ENCODE measurements at regions not wholly inside any gene's neighbourhood (a gene's known extent, or its start where the extent isn't known, plus 50 kb on each side); places are given as distances from the start of the nearest gene placed in this dataset.
"Not testable (repeated sequence)": the region's sequence is repeated elsewhere in the genome, so short reads cannot be mapped to it uniquely, and the experiment has no call there.

- no peak for DNase-seq (ENCODE audit: low read depth in 2 of 3, low spot score in 2 of 3)
Measured at GRCh38 chr2:106010818-106011355, 183.2 kb downstream of the UXS1 start.

DNA sequence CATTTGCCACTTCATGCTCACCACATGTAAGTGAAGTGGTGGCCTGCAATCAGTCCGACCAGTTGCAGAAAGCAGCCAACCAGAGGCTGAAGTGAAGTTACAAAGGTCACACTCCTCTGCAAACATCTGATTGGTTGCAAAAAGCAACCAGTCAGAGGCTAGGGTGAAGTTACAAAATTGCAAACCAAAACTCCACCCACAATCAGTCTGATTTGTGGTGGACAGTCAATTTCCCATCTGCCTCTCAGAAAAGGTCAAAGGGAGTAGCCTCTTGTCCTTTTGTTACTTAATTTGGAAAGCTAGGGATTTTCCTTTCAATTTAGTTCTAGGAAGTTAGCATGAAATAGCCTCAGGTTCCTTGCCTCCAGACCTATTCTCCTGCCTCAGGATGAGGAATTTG lies 185.0 kb downstream of the UXS1 start:
- DNase-seq (ENCODE audit: low read depth in 2 of 3, low spot score in 2 of 3): no peak

DNA sequence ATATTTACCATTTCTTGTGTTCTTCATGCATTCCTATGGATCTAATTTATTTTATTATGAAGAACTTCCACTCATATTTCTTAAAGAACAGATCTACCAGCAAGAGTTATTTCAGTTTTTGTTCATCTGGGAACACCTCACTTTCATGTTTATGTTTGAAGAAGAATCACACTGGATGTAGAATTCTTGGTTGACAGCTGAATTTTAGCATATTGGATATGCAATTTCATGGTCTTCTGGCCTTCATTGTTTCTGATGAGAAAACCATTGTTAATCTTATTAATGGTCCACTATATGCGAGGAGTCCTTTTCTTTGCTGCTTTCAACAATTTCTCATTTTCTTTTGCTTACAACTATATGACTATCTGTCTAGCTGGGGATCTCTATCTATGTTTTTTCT lies 189.2 kb downstream of the UXS1 start:
- peak in 1 of 3 donors; percentile 52 for DNase-seq (ENCODE audit: low read depth in 2 of 3, low spot score in 2 of 3)

DNA sequence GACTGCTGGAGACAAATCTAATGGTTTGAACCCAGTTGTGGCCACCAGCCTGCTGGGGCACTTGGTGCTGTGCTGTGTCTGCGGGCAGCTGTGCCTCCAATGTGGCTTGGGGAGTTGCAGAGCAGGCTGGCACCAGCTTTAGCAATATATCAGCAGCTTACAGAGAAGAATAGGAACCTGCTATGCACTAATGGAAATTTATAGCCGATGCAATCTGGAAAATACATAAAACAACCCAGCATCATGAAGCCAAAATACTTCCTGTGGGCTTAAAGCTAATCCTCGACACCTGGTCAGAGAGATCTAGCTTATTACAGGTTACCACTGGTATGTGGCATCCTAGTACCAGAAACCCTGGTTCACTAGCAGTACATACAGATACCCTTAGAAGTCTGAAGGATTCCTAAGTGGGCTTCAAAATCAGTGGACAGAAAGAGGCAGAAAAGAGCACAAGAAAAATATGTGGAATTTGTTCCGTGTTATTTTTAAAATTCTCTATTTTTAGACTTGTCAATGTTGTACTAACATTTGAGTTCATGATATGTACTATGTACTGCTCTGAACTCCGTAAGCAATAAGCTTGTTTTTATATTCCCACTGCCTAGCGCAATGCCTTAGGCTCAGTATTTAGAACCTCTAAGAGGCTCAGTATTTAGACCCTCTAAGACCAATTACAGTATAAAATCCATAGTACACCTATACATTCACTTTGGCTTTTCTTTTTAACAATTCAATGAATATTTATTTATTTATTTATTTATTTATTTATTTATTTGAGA lies 194.7 kb downstream of the UXS1 start:
- no peak for DNase-seq (ENCODE audit: low read depth in 2 of 3, low spot score in 2 of 3)

DNA sequence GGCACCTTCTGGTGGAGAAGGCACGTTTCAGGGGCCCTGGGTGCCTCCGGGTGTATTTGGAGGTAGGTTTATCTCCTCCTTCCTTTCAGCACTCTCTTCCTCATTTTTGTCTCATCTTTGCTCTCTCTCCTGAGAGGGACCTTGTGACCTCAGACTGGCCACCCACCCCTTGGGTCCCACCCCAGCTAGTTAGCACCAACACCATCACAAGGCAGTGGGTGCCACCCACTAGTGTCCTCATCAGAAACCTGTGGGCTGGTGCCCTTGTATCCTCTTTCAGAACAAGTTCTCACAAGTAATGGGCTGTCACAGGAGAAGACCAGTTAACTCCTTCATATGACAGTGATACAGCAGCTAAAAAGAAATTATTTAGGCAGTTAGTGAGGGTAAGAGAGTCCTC lies 196.4 kb downstream of the UXS1 start:
- no peak for DNase-seq (ENCODE audit: low read depth in 2 of 3, low spot score in 2 of 3)

DNA sequence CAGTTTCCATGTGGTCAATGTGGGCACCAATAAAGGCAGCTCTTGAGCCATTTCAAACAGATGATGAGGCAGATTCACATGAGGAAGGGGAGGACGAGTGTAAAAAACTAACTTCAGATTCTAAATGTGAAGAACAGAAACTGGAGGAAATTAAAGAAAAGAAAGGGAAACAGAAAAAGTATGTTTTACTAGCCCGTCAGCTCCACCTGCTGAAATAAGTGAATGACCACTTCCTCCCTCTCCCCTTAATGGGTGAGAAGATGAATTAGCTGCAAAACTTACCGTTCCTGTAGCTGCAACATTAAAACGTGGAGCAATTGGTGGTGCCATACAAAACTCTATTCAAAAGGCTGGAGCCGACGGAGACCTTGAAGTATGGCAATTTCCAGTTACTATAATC lies 203.5 kb downstream of the UXS1 start:
- DNase-seq (ENCODE audit: low read depth in 2 of 3, low spot score in 2 of 3): no peak

GRCh38 chr2:105989803-105990202 lies 204.3 kb downstream of the UXS1 start:
- DNase-seq (ENCODE audit: low read depth in 2 of 3, low spot score in 2 of 3): not testable (repeated sequence)

DNA sequence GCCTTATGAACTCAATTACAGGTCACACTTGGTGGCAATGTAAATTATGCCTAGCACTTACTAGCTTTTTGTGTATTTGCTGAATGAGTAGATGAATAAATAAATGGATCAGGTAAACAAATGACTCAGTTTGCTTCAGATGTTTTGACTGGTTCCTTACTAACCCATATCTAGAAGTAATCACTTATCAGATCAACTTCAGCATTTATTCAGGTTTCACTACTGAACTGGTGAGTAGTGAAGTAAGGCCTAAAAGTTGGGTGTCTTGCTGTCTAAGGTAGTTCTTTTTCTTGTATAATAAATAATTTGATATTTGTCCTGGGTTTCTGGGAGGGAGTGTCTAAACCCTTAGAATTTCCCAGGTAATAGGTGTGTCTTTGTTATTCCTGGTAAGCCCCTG lies 205.0 kb downstream of the UXS1 start:
- DNase-seq (ENCODE audit: low read depth in 2 of 3, low spot score in 2 of 3): no peak

- no peak for DNase-seq (ENCODE audit: low read depth in 2 of 3, low spot score in 2 of 3)
Measured at GRCh38 chr2:105977807-105978206, 216.3 kb downstream of the UXS1 start.

DNA sequence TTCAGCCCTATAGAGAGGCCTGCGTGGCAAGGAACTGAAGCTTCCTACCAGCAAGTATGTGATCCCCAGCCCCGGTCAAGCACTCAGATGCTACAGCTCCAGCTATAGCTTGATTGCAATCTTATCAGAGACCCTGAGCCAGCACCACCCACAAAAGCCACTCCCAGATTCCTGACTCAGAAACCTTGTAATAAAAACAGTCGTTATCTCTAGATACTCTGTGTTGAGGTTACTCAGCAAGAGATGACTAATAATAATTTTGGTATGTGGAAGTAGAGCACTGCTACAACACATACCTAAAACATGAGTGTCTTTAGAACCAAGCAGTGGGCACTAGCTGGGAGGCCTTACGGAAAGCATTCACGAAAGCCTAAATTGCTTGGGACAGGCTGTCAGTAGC lies 216.9 kb downstream of the UXS1 start:
- no peak for DNase-seq (ENCODE audit: low read depth in 2 of 3, low spot score in 2 of 3)

- no peak for DNase-seq (ENCODE audit: low read depth in 2 of 3, low spot score in 2 of 3)
Measured at GRCh38 chr2:105974812-105975211, 219.3 kb downstream of the UXS1 start.

- DNase-seq (ENCODE audit: low read depth in 2 of 3, low spot score in 2 of 3): no peak
Measured at GRCh38 chr2:105972927-105973326, 221.2 kb downstream of the UXS1 start.

DNA sequence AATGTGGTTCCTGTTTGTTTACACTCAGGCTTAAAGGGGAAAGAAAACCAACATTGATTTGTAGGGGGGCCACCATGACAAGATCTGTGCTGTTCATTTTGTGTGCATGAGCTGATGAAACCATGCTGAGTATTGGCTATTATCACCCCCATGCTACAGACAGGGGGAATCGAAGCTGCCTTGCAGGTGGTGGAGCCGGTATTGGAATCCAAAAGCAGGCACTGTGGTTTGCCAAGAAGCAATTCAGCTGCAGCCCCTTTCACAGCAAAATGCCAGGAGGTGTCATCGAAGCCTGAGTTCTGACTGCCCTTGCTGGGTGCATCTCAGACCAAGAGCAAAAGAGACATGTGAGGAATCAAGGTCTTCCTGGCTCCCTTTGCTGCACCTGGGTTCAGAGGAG lies 221.9 kb downstream of the UXS1 start:
- DNase-seq (ENCODE audit: low read depth in 2 of 3, low spot score in 2 of 3): no peak

DNA sequence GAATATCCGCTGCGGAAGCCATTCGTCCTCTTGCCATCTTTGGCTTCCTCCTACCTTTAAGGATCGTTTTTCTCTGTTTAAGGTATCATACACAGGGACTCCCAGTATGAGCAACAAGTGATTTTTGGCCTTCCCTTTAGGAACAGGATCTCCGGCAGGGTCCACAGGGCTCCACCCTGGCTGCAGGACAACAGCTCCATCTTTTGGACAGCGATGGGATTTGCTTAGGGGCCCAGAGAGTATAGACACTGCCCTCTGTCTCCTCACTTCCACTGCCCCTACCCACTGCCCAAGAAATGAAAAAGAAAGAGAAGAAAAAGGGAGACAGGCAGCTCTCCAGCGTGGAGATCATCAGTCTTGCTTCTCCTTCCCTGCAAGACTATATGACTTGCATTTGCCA lies 224.5 kb downstream of the UXS1 start:
- no peak for DNase-seq (ENCODE audit: low read depth in 2 of 3, low spot score in 2 of 3)

DNA sequence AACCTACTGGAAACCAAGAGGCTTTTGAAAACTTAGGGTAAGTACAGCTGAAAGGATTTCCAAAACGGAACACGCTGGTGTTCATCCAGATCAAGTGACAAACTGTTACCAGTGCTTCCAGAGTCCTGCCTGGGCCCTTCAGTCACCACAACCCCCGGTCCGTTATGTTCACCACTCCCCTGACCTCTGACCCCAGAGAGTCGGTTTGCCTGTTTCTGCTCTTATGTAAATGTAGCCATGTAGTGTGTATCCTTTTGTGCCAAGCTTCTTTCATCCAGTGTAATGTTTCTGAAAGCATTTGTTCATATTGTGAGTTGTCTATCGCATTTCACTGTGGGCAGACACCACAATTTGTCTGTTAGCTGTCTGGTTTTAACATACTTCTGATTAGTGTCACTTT lies 217.5 kb downstream of the NCK2 start:
- no peak for DNase-seq (ENCODE audit: low read depth in 2 of 3, low spot score in 2 of 3)

- DNase-seq (ENCODE audit: low read depth in 2 of 3, low spot score in 2 of 3): no peak
Measured at GRCh38 chr2:105961599-105962146, 217.0 kb downstream of the NCK2 start.

GRCh38 chr2:105959357-105959756 lies 214.6 kb downstream of the NCK2 start:
- DNase-seq (ENCODE audit: low read depth in 2 of 3, low spot score in 2 of 3): no peak

- DNase-seq (ENCODE audit: low read depth in 2 of 3, low spot score in 2 of 3): no peak
Measured at GRCh38 chr2:105954891-105955290, 210.2 kb downstream of the NCK2 start.

DNA sequence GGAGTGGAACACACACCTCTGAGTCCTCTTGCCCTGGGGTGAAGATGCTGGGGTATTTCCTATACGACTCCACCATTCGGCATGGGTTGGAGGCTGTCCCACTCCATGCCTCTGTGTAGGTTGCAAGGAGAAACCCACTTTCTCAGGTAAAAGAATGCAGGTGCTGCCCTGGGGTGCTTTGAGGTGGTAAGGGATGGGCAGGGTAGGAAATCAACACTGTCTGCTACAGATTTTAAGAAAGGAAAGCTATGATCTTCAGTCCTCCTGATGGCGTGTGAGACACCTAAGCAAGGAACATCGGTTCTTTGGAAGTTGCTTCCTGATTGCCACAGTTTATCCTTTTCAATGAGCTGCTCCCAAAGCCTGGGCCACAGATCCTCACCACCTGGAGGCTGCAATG lies 209.2 kb downstream of the NCK2 start:
- no peak for DNase-seq (ENCODE audit: low read depth in 2 of 3, low spot score in 2 of 3)

DNA sequence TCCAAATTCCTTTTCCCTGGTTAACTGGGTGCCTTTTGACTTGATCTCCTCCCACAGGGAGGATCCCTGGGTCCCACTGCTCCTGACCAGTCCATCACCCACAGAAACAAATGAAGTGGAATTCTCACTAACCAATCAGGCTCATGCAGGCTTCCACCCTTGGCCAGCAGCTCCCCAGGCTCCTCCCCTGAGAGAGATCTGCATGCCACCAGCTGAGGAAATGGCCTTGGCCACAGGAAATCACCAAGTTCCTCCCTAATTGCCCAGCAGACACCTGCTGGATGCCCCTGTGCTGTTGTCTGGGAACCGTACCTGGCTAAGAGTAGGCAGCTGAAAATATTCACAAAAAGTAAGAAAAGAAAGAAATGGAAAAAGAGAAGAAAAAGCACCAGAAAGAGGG lies 207.4 kb downstream of the NCK2 start:
- DNase-seq (ENCODE audit: low read depth in 2 of 3, low spot score in 2 of 3): no peak

GRCh38 chr2:105951384-105951694 lies 206.6 kb downstream of the NCK2 start:
- DNase-seq (ENCODE audit: low read depth in 2 of 3, low spot score in 2 of 3): no peak

GRCh38 chr2:105950521-105951383 lies 206.0 kb downstream of the NCK2 start:
- peak in 1 of 3 donors; percentile 4 for DNase-seq (ENCODE audit: low read depth in 2 of 3, low spot score in 2 of 3)

All from hematopoietic multipotent progenitor cell (in vitro differentiated cells).